PC-9 (cell line): ENCODE measurements at regions not wholly inside any gene's neighbourhood (a gene's known extent, or its start where the extent isn't known, plus 50 kb on each side); places are given as distances from the start of the nearest gene placed in this dataset.

Source experiments
- CTCF ChIP-seq: fragments of 200-600 bp; sonication (generic); conservative IDR thresholded peaks from 2 replicates; pipeline ENCODE4 v1.6.1; 2017; ENCODE audit warnings: mixed run types, antibody characterized with exemption, mild to moderate bottlenecking, moderate library complexity
- EZH2 ChIP-seq: fragments of 200-600 bp; sonication (generic); IDR thresholded peaks from 2 replicates; pipeline ENCODE4 v1.8.0; 2017; ENCODE audit warnings: antibody characterized with exemption, low read depth

- TF ChIP-seq CTCF (no peak), EZH2 (no peak)
Observed at GRCh38 chr18:38887671-38888020, 1322.0 kb upstream of the CELF4 start.
